MM.1S (cell line): ENCODE measurements at regions not wholly inside any gene's neighbourhood (a gene's known extent, or its start where the extent isn't known, plus 50 kb on each side); places are given as distances from the start of the nearest gene placed in this dataset.

Experiments
- CTCF ChIP-seq: fragments of 300-600 bp; sonication (generic); IDR thresholded peaks from 2 replicates; pipeline ENCODE4 v1.5.1; 2016; ENCODE audit warnings: antibody characterized with exemption, low read length, mixed read lengths
- EZH2 ChIP-seq: fragments of 300-600 bp; sonication (generic); optimal IDR thresholded peaks from 2 replicates; pipeline ENCODE3; 2017; ENCODE audit warnings: low read depth, mild to moderate bottlenecking, antibody characterized with exemption, low read length, mixed read lengths

GRCh38 chr1:60886090-60886489 is 196.3 kb upstream of the NFIA start:
- TF ChIP-seq CTCF = no peak
- no peak for TF ChIP-seq EZH2
